ENCODE measurements at regions not wholly inside any gene's neighbourhood (a gene's known extent, or its start where the extent isn't known, plus 50 kb on each side); places are given as distances from the start of the nearest gene placed in this dataset.
A peak's percentile ranks its signal among the peaks of the same experiment; 100 is the strongest.

DNA sequence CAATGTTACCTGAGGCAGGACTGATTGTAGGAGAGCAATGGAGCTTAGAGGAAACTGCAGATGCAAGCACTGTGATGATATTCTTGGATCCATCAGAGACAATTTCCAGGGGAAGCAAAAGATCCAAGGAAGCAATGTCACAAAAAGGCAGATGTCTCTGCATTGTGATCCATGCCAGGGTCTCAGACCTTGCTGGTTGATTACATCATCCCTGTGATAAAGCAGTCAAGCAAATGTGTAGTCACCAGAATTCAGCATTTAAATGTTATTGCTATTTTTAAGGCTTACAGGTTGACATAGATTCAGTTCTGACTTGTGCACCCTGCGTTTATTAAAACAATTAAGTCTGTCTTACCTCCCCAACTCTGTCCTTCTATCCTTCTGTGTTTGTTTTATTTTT, 56.8 kb upstream of the CCDC85A start:
- CTCF ChIA-PET, result interaction anchor here (0.5 to 1.4 kb wide), 3 partner anchors 355 to 880 kb away, joined by 3 to 5 read pairs (median 3); no protein-coding TSS in a partner anchor

DNA sequence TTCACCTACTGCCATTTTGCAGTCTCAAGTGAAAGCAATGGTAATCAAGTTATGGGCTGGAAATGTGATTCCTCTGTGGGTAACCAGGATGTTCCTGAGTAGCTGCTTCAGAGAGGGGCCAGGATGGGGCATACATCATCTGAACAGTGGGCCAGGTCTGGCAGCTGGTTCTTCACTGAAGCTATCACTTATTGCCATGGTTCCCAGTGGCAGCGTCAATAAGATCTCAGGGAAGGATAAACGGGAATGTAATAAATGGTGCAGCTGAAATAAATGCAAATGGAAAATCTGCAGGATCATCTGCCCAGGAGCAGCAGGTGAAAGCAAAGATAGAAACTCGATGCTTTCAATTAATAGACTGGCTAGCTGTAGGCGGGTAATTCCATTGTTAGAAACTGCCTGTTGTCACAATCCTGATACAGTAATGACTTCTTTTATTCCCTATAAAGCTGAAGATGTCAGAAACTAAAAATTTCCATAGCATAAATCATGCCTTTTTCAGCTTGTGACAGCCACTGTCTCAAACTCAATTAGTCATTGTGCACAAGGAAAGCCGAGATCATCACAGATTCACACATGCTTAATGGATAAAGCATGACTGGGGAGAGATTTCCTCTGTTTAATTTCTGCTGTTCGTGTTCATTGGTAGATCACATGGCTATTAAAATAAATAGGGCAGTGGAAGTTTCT, 56.2 kb upstream of the CCDC85A start:
- Histone ChIP-seq H3K36me3 (ENCODE audit: control insufficient read depth in 2 of 2, insufficient read depth in 1 of 2, low read length in 2 of 2) (no peaks in the 10 kb centered on the region), H3K27ac (ENCODE audit: extremely low read depth, low read depth, low read length) (no peak overlapping the region), H3K4me1 (ENCODE audit: control insufficient read depth, insufficient read depth, low read length) (no peaks in the 10 kb centered on the region; the same call in 1 of the 2 replicates), H3K4me3 (ENCODE audit: low read depth, low read length) (no peak overlapping the region), H3K9me3 (ENCODE audit: control insufficient read depth, insufficient read depth, low read depth, low read length) (no peaks in the 10 kb centered on the region)
- no peak for TF ChIP-seq YY2 (tag by site-specific recombination; IDR thresholded peaks at IDR 0.05)
- TF ChIP-seq GLI4 (tag by site-specific recombination; IDR thresholded peaks at IDR 0.05), result no peak
- TF ChIP-seq ZBTB49 (tag by site-specific recombination; IDR thresholded peaks at IDR 0.05; ENCODE audit: low read depth), result no peak
- TF ChIP-seq, protein P1, sequence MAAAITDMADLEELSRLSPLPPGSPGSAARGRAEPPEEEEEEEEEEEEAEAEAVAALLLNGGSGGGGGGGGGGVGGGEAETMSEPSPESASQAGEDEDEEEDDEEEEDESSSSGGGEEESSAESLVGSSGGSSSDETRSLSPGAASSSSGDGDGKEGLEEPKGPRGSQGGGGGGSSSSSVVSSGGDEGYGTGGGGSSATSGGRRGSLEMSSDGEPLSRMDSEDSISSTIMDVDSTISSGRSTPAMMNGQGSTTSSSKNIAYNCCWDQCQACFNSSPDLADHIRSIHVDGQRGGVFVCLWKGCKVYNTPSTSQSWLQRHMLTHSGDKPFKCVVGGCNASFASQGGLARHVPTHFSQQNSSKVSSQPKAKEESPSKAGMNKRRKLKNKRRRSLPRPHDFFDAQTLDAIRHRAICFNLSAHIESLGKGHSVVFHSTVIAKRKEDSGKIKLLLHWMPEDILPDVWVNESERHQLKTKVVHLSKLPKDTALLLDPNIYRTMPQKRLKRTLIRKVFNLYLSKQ (tag by site-specific recombination; IDR thresholded peaks at IDR 0.05; ENCODE audit: borderline replicate concordance), result no peak
- no peak for TF ChIP-seq ZNF571 (tag by site-specific recombination; IDR thresholded peaks at IDR 0.05)
- no peak for TF ChIP-seq ZNF529 (tag by site-specific recombination; IDR thresholded peaks at IDR 0.05; ENCODE audit: insufficient replicate concordance)
- TF ChIP-seq REPIN1 (tag by site-specific recombination; IDR thresholded peaks at IDR 0.05; ENCODE audit: low read depth), result no peak
- no peak for TF ChIP-seq ZBTB7A (tag by site-specific recombination; IDR thresholded peaks at IDR 0.05; ENCODE audit: low read depth)
- no peak for TF ChIP-seq ZBTB17 (tag by site-specific recombination; IDR thresholded peaks at IDR 0.05)
- TF ChIP-seq ZIC2 (tag by site-specific recombination; IDR thresholded peaks at IDR 0.05), result no peak
- POLR2A ChIA-PET, result no interaction called here
- CTCF ChIA-PET, result interaction anchor here (0.5 to 1.4 kb wide), 5 partner anchors 50 to 1519 kb away, joined by 3 to 5 read pairs (median 4); no protein-coding TSS in a partner anchor

More for the DNA sequence above, 56.8 kb upstream of the CCDC85A start:
- Histone ChIP-seq H3K4me3 (ENCODE audit: low read depth, low read length) (no peak overlapping the region), H3K4me1 (ENCODE audit: control insufficient read depth, insufficient read depth, low read length) (no peaks in the 10 kb centered on the region; the same call in 1 of the 2 replicates), H3K36me3 (ENCODE audit: control insufficient read depth in 2 of 2, insufficient read depth in 1 of 2, low read length in 2 of 2) (no peaks in the 10 kb centered on the region), H3K9me3 (ENCODE audit: control insufficient read depth, insufficient read depth, low read depth, low read length) (no peaks in the 10 kb centered on the region), H3K27ac (ENCODE audit: extremely low read depth, low read depth, low read length) (no peak overlapping the region)
- POLR2A ChIA-PET, result no interaction called here
- TF ChIP-seq MYNN (tag by site-specific recombination; IDR thresholded peaks at IDR 0.05; ENCODE audit: borderline replicate concordance) (no peak), ATF2 (tag by site-specific recombination; IDR thresholded peaks at IDR 0.05; ENCODE audit: low read depth) (0 out of 2 replicates have a peak, but pooled peaks have one; percentile 18)

GRCh38 chr2:56128235-56128634, 55.6 kb upstream of the CCDC85A start:
- Histone ChIP-seq H3K27ac (ENCODE audit: extremely low read depth, low read depth, low read length) (no peak overlapping the region), H3K36me3 (ENCODE audit: control insufficient read depth in 2 of 2, insufficient read depth in 1 of 2, low read length in 2 of 2) (no peaks in the 10 kb centered on the region), H3K9me3 (ENCODE audit: control insufficient read depth, insufficient read depth, low read depth, low read length) (no peaks in the 10 kb centered on the region), H3K4me1 (ENCODE audit: control insufficient read depth, insufficient read depth, low read length) (no peaks in the 10 kb centered on the region; the same call in 1 of the 2 replicates), H3K4me3 (ENCODE audit: low read depth, low read length) (no peak overlapping the region)
- POLR2A ChIA-PET, result no interaction called here
- TF ChIP-seq ZNF514 (tag by site-specific recombination; IDR thresholded peaks at IDR 0.05) (no peak), IKZF3 (tag by site-specific recombination; IDR thresholded peaks at IDR 0.05) (no peak), ZBTB17 (tag by site-specific recombination; IDR thresholded peaks at IDR 0.05) (no peak), ZIC2 (tag by site-specific recombination; IDR thresholded peaks at IDR 0.05) (no peak), PRDM6 (tag by site-specific recombination; IDR thresholded peaks at IDR 0.05) (no peak), ZNF324 (tag by site-specific recombination; IDR thresholded peaks at IDR 0.05) (no peak), SP2 (tag by site-specific recombination; IDR thresholded peaks at IDR 0.05) (no peak)
- TF ChIP-seq, protein P2, sequence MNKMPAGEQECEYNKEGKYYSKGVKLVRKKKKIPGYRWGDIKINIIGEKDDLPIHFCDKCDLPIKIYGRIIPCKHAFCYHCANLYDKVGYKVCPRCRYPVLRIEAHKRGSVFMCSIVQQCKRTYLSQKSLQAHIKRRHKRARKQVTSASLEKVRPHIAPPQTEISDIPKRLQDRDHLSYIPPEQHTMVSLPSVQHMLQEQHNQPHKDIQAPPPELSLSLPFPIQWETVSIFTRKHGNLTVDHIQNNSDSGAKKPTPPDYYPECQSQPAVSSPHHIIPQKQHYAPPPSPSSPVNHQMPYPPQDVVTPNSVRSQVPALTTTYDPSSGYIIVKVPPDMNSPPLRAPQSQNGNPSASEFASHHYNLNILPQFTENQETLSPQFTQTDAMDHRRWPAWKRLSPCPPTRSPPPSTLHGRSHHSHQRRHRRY (tag by site-specific recombination; IDR thresholded peaks at IDR 0.05), result no peak
- CTCF ChIA-PET, result interaction anchor here (0.6 to 1.3 kb wide), 3 partner anchors 50 to 1470 kb away, joined by 3 to 6 read pairs (median 5); no protein-coding TSS in a partner anchor
